Mesothelial cell of epicardium (in vitro differentiated cells): ENCODE measurements at regions not wholly inside any gene's neighbourhood (a gene's known extent, or its start where the extent isn't known, plus 50 kb on each side); places are given as distances from the start of the nearest gene placed in this dataset.

Experiments
- DNase-seq, 2 experiments: peaks; one replicate each; pipeline ENCODE4 v3.0.0; 2021; ENCODE audit warnings: low spot score in 2 of 2; ENCODE audit not compliant: unreplicated experiment in 2 of 2
- H3K27ac Mint-ChIP-seq: 2 replicates; pipeline ENCODE4 v1.8.0; 2021; ENCODE audit warnings: mixed read lengths
- H3K27me3 Mint-ChIP-seq: 2 replicates; pipeline ENCODE4 v1.8.0; 2021; ENCODE audit warnings: low read depth, mixed read lengths
- H3K36me3 Mint-ChIP-seq: 2 replicates; pipeline ENCODE4 v1.8.0; 2021; ENCODE audit warnings: mixed read lengths
- H3K4me1 Mint-ChIP-seq: 2 replicates; pipeline ENCODE4 v1.8.0; 2021; ENCODE audit warnings: mixed read lengths
- H3K4me3 Mint-ChIP-seq: 2 replicates; pipeline ENCODE4 v1.8.0; 2021; ENCODE audit warnings: mild to moderate bottlenecking, moderate library complexity, mixed read lengths
- H3K9me3 Mint-ChIP-seq: 2 replicates; pipeline ENCODE4 v1.8.0; 2021; ENCODE audit warnings: mixed read lengths
- CTCF ChIP-seq: fragments of 200-600 bp; sonication (generic); IDR thresholded peaks from one replicate; pipeline ENCODE4 v1.5.0; 2021; ENCODE audit warnings: antibody characterized with exemption; ENCODE audit not compliant: unreplicated experiment

- no peak for DNase-seq
- H3K36me3 Mint-ChIP-seq, result no peaks in the 10 kb centered on the region
- no peaks in the 10 kb centered on the region for H3K4me1 Mint-ChIP-seq
- no peak overlapping the region for H3K27ac Mint-ChIP-seq
- H3K4me3 Mint-ChIP-seq, result no peak overlapping the region
- no peaks in the 10 kb centered on the region for H3K9me3 Mint-ChIP-seq
- peaks cover 2% of the 10 kb centered on the region for H3K27me3 Mint-ChIP-seq
- no peak for TF ChIP-seq CTCF
Observed at GRCh38 chr2:181285116-181285515, 172.1 kb upstream of the ITGA4 start.

DNA sequence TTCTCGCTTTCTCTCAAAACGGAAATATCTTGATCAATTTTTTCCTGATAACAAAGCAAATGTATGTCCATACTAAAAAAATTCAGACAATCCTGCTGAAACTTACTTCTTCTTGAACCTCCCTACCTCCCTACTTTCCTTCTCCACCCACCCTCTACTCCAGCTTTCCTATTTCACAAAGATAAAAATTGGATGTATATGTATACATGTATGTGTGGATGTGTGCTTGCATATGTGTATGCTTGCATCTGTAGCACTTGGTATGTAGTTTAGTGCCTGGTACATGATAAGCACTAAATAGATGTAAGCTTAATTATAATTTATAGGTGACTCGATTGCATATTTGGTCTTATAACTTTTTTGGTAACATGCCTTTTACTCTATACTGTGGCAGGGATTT lies 167.5 kb upstream of the ITGA4 start:
- Mint-ChIP-seq H3K36me3 (no peaks in the 10 kb centered on the region), H3K4me1 (no peaks in the 10 kb centered on the region), H3K27ac (no peak overlapping the region), H3K4me3 (no peak overlapping the region), H3K9me3 (no peaks in the 10 kb centered on the region), H3K27me3 (peaks cover 2% of the 10 kb centered on the region)
- TF ChIP-seq CTCF, result no peak
- DNase-seq, result no peak

DNA sequence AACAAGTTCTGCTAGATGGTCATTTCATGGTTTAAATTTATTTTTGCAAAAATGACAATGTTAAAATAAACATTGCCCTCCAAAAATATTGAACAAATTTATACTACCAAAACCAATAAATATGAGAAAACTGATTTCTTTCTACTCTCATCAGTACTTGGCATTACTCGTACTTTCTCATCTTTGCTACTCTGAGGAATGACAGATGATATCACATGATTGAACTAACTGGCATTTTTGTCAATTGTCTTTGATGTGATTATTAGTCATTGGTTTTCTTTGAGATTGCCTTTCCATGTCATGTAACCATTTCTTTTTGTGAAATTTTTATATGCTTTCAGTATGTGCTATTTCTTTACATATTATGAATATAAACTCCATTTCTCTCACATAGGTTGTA lies 167.0 kb upstream of the ITGA4 start:
- no peak overlapping the region for H3K27ac Mint-ChIP-seq
- no peaks in the 10 kb centered on the region for H3K4me1 Mint-ChIP-seq

GRCh38 chr2:181294979-181295378 lies 162.2 kb upstream of the ITGA4 start:
- Mint-ChIP-seq H3K27ac (no peak overlapping the region), H3K9me3 (peaks cover 34% of the 10 kb centered on the region), H3K4me3 (no peak overlapping the region), H3K4me1 (no peaks in the 10 kb centered on the region), H3K27me3 (no peaks in the 10 kb centered on the region), H3K36me3 (no peaks in the 10 kb centered on the region)
- TF ChIP-seq CTCF, result no peak
- DNase-seq, result no peak

More for the DNA sequence above, 167.0 kb upstream of the ITGA4 start:
- no peak overlapping the region for H3K4me3 Mint-ChIP-seq
- TF ChIP-seq CTCF, result no peak
- peaks cover 2% of the 10 kb centered on the region for H3K27me3 Mint-ChIP-seq
- H3K36me3 Mint-ChIP-seq, result no peaks in the 10 kb centered on the region
- DNase-seq, result no peak
- H3K9me3 Mint-ChIP-seq, result no peaks in the 10 kb centered on the region

DNA sequence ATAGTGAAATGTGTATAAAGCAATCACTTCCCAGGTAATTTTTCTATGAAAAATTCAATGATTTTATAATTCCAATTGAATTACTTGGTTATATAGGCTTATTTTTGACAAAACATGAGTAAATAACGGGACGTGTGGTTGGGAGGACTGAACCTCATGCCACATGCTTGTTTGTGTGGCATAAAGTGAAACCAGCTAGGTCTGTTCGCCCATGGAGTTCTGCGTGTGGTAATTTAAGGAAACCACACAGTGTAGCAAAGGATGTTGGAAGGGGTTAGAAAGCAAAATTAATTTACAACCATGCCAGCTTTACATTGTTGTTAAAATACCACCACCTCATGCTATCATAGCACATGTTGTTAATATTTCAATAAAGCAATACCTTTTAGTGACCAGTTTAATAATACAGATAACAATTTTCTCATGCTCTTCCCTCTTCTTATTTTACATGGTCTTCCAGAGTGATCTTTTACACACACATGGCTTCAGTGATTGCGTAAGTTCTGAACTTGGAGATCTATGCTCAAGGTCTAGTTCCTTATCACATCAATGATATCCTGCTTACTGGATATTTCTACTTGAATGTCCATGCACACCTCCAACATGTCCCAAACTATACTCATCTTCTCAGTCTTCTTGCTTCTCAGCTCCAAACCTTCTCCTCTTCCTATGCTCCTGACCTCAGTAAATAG lies 156.4 kb upstream of the ITGA4 start:
- no peaks in the 10 kb centered on the region for H3K27me3 Mint-ChIP-seq
- no peaks in the 10 kb centered on the region for H3K36me3 Mint-ChIP-seq
- no peak overlapping the region for H3K4me3 Mint-ChIP-seq
- H3K9me3 Mint-ChIP-seq, result peaks cover 31% of the 10 kb centered on the region
- H3K4me1 Mint-ChIP-seq, result no peaks in the 10 kb centered on the region
- DNase-seq, result no peak
- TF ChIP-seq CTCF, result no peak
- no peak overlapping the region for H3K27ac Mint-ChIP-seq
